HG02970 (cell line): ENCODE measurements at regions not wholly inside any gene's neighbourhood (a gene's known extent, or its start where the extent isn't known, plus 50 kb on each side); places are given as distances from the start of the nearest gene placed in this dataset.

Source experiments
- ATAC-seq: cut with Tn5 transposase; IDR thresholded peaks from one replicate; pipeline ENCODE4 v1.9.1; 2021; ENCODE audit warnings: mild to moderate bottlenecking, moderate library complexity, moderate number of reproducible peaks; ENCODE audit not compliant: unreplicated experiment, low FRiP score

DNA sequence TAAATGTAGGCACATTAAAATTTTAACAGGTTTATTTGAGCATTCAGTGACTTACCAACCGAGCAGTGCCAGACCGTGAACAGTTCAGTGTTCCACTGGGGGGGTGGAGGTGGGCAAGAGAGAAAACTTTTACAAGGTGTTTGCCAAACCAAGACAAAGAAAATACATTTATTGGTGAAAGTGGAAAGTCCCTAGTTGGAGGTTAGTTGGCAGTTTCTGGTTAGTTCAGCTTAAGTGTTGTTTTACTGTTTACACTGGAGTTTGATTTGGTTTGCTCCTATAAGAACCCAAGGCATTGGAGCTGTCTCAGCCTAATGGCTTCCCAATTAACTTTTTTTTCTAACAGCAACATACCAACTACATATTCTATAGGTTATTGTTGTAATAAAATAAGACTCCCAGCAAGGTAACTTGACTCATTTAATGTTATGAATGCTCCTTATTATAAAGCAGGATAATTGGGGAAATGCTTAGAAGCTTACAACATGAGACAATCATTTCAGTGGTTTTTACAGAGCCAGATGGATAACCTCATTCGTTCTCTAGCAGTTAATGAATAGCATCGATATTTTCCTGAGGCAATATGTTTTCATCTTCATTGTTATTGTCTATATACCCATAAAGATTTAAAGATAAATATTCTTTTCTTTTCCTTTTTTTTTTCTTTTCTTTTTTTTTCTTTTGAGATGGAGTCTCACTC lies 115.8 kb downstream of the ETNK1 start:
- no peak for ATAC-seq

DNA sequence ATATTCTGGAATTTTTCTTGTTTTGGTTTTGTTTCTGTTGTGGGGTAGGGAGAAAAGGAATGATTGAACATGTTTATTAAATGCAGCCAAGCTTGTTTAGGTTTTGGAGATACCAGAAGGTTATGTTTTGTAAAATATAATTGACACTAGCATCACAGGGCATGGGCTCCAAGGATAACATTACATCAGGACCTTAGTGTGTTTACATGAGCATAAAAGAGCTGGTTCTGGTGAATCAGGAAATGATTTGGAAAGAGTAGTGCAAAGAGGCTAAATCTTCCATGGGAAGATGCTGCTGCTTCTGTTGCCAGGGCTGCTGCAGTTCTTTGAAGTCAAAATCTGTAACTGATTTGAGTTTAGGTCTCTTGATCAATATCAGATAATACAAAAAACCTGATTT lies 118.7 kb downstream of the ETNK1 start:
- ATAC-seq, result no peak

DNA sequence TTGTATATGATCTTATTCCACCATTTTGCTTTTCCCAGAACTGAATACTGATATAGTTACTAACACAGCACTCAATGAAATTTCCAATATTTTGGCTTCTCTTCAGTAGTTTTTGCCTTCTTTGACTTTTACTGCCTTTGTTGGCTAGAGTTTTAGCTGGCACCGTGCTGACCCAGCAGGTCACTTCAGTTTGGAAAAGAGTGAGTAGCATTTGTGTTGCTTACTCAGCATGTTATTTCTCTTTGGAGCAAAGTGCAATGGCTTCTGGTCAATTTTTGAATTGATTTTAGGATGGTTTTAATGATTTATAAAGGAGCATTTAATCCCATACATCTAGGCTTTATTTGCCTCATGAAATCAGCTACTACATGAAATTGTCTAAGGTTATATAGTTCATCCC lies 119.2 kb downstream of the ETNK1 start:
- no peak for ATAC-seq

DNA sequence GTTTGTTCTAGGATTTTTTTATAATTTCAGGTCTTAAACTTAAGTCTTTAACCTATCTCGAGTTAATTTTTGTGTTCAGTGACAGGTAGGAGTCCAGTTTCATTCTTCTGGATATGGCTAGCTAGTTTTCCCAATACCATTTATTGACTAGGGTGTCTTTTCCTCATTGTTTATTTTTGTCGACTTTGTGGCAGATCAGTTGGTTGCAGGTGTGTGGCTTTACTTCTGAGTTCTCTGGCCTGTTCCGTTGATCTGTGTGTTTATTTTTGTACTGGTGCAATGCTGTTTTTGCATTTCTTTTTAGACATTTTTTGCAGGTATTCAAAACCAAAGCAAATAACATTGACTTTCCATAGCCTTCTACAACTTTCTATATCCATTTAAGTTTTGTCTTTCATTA lies 121.7 kb downstream of the ETNK1 start:
- no peak for ATAC-seq

DNA sequence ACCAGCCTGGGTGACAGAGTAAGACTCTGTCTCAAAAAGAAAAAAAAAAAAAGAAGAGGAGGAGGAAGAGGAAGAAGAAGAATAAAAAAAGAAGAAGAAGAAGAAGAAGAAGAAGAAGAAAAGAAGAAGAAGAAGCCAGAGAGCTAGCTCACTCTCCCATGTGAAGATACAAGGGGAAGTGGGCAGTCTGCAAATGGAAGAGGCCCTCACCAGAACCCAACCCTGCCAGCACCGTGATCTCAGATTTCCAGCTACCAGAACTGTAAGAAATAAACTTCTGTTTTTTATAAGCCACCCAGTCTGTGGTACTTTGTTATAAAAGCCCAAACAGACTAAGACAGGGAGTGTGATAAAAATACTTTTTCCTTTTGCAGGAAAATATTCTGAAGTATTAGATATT lies 130.7 kb downstream of the ETNK1 start:
- ATAC-seq, result no peak

DNA sequence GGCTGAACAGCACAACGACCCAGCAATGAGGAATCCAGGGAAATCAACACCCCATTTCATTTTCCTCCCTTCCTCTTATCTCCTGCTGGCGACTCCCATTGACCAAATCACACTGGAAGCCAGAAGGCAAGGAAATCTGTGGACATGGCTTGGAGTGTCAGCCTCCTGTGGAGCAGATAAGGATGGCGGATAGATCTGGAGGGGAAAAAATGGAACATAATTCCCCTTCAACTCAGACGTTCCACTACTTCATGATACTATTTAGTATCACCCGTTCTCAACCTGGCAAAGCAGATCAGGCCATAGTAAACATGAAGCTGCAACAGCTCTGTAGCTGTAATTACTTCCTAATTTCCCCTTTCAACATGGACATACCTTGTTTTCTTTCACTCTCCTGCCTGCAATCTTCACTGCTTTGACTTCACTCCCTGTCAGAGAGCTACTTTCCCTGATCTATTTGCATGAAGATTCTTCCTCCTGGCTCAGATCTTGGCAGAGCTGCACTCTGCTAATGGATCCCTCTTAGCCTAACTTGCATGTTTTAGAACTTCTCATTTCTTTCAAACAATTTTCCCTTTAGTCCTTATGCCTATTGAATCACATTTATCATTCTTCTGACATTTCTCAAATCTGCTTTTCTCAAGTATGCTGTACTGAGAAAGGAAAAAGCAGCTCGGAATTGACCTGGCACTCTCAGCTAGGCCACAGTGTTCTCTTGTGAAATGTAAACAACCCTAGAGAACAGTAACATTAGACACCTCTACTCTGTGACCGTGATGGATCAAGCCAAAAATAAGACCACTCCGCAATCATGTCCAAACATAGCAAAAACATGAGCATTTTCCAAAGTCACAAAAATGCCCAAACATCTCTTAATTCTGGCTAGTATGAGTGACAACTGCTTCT lies 135.1 kb downstream of the ETNK1 start:
- ATAC-seq, result no peak

DNA sequence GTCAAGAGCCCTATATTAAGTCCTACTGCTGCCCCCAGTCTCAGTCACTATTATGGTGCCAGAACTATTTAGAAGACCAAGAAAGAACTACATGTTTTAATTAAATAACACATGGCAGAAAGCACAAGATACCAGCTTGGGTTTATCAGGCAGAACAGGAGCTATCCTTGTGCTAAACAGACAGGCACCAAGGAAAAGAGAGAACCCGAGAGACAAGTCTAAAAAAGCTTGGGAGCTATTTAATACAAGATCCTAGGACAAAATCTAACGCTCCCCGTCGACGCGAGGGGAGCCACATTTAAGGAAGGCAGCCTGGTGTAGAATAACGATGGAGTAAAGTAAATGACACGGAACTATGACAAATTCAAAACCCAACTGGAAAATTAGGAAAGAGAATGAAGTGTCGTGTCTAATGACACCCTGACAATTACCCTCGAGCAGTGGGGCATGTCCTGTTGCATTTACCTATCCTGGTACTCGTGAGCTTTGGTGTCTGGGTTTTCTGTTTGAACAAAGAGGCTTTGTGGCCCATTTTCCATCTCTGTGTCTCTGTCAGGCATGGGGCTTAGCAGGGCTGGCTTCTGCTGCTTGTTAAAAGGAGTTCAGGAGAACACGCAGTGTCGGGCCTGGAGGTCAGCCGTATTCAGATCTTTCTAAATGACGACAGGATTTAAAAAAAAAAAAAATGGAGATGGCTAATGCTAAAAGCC lies 140.6 kb downstream of the ETNK1 start:
- no peak for ATAC-seq

DNA sequence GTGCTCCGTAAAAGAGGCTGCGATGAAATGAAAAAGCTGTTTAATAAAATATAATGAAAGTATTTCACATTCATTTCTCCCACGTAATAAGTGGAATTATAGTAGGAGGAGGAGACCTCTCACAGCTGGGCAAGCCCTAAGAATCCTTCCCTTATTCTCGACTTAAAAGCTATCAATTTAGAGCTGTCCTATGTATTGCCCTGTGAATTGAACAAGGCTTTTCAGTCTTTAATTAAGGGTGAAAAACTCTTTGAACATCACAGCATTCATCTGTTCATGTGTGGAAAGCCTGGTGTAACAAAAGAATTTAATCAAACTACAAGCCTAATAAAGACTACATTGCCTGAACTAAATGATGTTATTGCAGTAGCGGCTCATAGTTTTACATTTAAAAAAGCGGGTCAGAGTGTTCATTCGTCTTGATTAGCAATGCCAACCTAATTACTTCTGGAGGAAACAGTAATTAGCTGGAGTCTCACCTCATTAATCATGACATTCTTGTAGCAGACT lies 142.0 kb downstream of the ETNK1 start:
- ATAC-seq, result no peak

DNA sequence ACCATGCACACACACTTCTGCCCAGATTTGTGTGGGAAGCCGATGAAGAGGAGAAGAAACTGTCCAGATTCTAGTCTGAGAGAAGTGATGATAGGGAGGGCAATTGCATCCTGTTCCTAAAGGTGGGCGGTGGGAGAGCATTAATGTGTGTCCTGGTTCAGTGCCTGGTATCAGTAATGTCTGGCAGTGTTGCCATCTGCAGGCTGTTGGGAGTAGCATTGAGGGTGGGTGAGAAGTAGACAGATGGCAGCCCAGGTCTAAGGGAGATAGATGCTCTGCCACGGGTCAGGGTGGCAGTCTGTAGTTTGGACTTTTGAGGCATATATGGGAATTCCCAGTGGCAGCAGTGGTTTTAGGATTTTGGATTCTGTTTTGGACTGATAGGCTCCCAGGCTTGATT lies 156.4 kb downstream of the ETNK1 start:
- no peak for ATAC-seq

DNA sequence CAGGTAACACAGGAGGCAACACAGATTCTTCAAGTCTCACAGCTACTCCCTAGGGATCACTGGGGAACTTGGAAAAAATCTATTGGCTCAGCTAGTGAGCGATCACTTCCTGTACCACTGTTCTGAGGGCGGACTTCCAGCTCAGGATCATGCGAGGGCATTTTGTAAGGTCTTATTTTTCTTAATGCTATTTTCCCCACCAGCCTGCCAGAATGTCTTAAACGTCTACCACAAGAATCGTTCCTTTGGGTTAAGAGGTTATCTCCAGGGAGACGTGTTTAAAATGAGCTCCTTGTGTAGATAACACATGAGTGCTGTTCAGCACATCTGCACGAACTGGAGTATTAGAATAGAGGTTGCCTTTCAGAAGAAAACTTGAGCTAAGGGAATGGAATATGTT lies 162.6 kb downstream of the ETNK1 start:
- no peak for ATAC-seq

DNA sequence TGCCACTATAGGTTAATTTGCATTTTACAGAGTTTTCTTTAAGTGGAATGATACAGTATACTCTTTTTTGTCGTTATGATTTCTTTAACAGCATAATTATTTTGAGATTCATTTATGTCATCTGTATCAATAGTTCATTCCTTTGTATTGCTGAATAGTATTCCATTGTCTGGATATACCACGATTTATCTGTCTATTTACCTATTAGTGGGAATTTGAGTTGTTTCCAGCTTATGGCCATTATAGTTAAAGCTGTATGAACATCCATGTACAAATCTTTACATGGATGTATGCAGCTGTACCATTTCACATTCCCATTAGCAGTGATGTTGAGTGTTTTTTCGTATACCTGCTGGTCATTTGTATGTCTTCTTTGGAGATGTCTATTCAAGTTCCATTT lies 163.9 kb downstream of the ETNK1 start:
- ATAC-seq, result no peak

DNA sequence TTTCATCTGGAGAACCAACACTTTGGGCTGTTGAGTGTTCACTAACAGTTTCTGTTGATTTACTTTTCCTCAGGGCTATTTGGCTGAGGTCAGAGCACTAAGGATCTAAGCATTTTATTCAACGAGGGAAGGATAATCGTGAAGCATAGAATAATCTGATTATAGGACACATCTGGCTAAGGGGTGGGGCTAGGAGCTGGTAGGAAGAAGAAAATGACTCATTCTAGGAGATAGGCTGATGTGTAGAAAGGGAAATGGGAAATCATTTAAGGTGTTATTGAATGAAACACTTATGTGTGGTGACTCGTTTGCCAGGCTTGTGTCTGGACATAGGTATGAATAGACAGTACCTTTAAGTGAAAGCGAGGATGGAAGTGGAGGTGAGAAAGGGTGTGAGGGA lies 167.2 kb downstream of the ETNK1 start:
- ATAC-seq, result no peak

DNA sequence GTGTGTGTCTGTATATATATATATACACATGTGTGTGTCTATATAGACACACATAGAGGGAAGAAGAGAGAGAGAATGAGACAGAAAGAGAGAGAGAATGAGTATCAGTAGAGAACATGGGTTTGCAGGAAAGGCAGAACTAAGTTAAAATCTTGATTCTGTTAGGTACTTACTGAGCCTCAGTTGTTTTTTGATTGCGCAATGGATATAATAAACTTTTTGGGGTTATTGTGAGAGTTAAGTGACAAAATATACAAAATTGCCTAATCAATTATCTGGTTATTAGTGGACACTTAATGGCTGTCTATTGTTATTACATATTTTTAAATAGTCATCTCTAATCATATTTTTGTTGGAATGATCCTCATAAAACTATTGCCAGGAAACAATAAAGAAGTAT lies 169.0 kb downstream of the ETNK1 start:
- ATAC-seq, result no peak

DNA sequence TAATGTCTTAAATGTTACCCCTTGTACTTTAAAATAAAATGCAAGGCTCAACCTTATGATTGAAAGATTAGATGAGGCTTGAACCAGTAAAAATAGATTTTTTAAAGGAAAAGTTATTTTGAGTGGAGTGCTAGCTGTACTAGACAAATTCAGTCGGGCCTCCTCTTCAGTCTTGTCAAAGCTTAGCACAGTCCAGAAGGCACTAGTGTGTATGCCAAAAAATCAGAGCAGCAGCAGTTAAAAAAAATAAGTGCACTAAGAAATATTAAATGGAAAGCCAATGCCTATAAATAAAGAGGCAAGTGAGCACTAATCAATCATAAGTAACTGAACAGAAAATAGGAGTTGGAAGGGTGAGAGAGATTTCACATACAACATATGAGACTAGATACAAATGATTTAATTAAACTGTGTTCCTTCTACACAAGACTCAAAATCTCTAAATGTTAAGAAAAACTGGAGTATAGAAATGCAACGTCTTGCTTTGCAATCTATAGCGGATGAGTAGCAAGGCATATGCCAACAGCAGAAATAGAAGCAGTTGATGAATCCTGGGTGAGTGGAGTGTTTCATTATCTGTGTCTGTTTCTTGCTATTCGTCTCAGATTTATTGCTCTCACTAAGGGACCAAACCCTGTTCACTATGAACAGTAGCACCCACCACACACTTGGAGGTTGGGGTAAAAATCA lies 172.1 kb downstream of the ETNK1 start:
- ATAC-seq, result no peak

DNA sequence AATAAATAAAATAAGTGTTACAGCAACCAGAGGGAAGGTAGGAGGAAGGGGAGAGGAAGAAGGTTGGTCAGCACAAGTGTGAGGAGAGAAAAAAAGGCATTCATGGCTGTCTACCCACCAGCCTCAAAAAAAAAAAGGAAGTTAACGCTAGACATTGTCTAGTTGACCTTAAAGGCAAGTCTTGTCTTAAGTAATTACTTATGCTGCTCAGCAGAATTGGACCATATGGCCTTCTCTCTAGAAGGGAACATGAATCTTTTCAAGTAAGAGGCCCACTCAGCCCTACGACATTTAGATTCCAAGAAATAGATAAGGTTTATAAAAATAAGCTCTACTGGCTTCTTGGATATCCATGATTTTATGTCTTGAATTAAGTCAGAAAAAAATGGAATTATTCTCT lies 172.7 kb downstream of the ETNK1 start:
- no peak for ATAC-seq

DNA sequence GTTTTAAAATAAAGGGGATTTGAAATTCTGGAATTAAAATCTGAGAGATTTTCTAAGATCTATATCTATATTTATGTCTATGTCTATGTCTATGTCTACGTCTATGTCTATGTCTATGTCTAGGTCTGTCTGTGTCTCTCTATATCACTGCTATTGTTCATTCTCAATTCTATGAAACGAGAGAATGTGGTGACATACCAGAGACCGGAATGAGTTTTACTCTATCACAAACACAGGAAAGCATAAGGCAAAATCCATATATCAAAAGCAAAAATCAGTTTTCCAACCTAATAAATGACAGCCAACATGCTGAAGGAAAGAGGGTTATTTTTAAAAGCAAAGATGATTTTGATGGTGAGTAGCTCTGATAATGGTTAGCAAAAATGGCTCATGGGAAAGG lies 173.1 kb downstream of the ETNK1 start:
- ATAC-seq, result no peak

DNA sequence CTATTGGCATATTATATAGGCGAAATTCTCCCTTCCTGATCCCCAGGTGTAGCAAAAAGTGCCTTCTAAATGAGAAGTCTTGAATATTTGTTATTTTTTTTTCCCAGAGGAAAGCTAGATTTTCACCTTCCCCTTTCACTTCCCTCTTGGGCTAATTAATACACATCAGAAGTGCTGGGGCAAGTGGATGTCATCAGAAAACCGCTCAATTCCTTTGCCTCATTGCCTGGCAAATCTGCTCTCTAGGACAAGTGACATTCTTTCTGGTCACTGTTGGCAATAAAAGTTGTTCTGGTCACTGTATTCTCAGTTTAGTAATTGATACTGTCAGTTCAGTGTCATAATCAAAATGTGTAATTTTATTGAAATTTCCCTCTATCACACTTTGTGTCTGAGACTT lies 174.5 kb downstream of the ETNK1 start:
- ATAC-seq, result no peak

DNA sequence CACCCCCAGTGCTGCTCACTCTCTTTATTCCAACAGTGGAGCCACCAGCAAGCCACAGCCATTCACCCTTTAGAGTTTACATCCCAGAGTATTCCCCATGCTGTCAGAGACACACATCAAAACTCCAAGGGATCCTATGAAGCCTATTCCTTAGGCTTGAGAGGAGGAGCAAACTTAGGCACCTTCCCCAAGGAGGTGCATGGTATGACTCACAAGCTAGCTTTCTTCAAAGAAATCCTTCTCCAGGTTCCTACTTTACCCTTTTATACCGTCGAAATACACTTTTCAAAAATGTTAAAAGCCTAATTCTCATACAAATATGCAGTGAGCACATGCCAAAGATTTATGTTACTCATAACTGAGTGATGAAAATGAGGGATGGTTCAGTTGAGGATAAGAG lies 175.4 kb downstream of the ETNK1 start:
- no peak for ATAC-seq

DNA sequence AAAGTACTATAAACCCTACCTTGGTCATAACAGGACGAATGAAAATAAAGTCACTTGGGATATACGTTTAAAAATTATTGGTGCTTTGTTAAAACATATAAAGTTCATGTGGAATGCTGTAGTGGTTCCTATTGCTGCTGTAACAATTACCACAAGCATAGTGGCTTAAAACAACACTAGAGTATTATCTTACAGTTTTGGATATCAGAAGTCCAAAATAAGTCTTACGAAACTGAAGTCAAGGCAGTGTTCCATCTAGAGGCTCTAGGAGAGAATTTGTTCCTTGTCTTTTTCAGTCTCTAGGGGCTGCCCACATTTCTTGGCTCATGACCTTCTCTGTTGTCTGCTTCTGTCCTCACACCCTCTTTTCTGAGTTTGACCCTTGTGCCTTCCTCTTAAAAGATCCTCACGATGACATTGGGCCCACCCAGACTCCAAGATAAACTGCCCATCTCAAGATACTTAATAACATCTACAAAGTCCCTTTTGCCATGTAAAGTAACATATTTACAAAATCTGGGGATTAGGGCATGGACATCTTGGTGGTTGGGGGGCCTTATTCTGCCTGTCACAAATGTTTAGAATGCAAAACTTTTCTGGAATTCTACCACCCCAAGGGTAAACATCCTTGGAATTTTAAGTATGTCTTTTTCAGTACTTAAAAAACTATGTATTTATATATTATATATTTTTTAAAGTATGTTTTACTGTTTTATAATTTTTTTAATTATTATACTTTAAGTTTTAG lies 178.1 kb downstream of the ETNK1 start:
- ATAC-seq, result no peak

DNA sequence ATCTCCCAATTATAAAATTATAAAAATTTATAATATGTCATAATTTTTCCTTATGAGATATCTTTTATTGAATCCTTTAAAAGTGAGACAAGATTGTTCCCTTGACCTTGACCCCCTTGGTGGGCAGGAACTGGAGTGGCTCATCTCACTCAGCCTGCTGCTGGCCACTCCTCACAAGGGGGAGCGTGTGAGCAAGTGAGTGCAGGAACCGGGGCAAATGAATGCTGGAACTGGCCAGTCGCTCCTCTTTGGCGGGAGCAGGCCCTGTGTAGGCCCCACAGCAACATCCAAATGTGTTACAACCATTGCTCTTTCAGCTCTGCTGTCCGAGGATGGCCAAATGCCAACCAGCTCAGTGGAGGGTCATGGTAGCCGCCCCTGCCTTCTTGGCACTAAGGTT lies 178.8 kb downstream of the ETNK1 start:
- no peak for ATAC-seq
